Bronchial epithelial cell (primary cell): ENCODE measurements at regions not wholly inside any gene's neighbourhood (a gene's known extent, or its start where the extent isn't known, plus 50 kb on each side); places are given as distances from the start of the nearest gene placed in this dataset.
"Not testable (repeated sequence)": the region's sequence is repeated elsewhere in the genome, so short reads cannot be mapped to it uniquely, and the experiment has no call there.

Experiments used
- DNase-seq: peaks from one replicate; pipeline ENCODE4 v3.0.0-alpha.2; 2010; ENCODE audit warnings: low read depth
- FAIRE-seq: peaks from 2 replicates; lab custom pipeline; 2011; peaks lifted over from hg19 to GRCh38; lab: Jason Lieb, UNC
- H3K27me3 ChIP-seq: 2 replicates; pipeline ENCODE4 v1.5.1; 2011; ENCODE audit warnings: low read length; ENCODE audit not compliant: control insufficient read depth, insufficient read depth
- H3K36me3 ChIP-seq: 2 replicates; pipeline ENCODE4 v1.5.1; 2011; ENCODE audit warnings: low read length; ENCODE audit not compliant: control insufficient read depth, insufficient read depth
- H3K4me3 ChIP-seq: 2 replicates; pipeline ENCODE4 v1.5.1; 2011; ENCODE audit warnings: mild to moderate bottlenecking, low read depth, low read length, control low read depth
- TF ChIP-seq, protein P1 (sequence below): IDR thresholded peaks from 2 replicates; pipeline ENCODE4 v1.5.1; 2011; ENCODE audit warnings: mild to moderate bottlenecking, moderate library complexity, low read length, control low read depth, inconsistent platforms; ENCODE audit not compliant: insufficient read depth, severe bottlenecking

DNA sequence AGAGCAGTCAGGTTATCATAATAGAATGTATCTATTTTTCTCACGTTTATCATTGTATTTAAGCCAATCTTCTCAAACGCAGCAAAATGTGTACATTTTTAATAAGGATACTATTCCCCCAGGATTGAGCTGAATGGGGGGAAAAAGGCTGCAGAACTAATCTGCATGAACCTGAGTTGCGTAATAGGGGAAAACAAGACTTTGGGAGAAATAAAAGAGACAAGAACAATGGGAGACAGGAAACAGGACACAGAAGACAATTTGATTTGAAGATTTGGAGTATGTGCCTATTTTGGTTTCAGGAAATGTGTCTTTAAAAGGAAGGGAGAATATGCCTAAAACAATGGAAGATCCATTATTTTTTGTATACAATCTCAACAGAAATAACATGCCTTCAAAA lies 844.5 kb downstream of the DIAPH3 start:
- Histone ChIP-seq H3K4me3 (no peak overlapping the region), H3K36me3 (no peaks in the 10 kb centered on the region), H3K27me3 (no peaks in the 10 kb centered on the region)
- FAIRE-seq = no peak
- no peak for DNase-seq
- TF ChIP-seq, protein P1, sequence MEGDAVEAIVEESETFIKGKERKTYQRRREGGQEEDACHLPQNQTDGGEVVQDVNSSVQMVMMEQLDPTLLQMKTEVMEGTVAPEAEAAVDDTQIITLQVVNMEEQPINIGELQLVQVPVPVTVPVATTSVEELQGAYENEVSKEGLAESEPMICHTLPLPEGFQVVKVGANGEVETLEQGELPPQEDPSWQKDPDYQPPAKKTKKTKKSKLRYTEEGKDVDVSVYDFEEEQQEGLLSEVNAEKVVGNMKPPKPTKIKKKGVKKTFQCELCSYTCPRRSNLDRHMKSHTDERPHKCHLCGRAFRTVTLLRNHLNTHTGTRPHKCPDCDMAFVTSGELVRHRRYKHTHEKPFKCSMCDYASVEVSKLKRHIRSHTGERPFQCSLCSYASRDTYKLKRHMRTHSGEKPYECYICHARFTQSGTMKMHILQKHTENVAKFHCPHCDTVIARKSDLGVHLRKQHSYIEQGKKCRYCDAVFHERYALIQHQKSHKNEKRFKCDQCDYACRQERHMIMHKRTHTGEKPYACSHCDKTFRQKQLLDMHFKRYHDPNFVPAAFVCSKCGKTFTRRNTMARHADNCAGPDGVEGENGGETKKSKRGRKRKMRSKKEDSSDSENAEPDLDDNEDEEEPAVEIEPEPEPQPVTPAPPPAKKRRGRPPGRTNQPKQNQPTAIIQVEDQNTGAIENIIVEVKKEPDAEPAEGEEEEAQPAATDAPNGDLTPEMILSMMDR = no peak

DNA sequence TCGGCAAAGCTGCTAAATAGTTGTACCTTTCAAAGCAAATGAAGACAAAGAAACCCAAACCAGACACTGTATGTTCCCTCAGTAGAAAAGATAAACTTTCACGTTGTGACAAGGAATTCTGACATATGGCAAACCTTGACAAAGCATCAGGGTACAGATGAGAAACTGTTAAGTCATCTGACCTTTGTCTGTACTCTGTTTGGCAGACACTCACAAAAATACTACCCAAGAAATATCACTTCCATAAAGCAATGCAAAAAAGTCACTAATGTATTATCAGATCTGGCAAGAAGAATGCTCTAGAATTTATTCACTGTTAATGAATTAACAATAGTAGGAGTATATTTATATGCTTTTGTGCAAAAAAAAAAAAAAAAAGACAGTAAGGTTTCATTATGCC lies 843.7 kb downstream of the DIAPH3 start:
- FAIRE-seq (no peak), DNase-seq (no peak)
- Histone ChIP-seq H3K36me3 (no peaks in the 10 kb centered on the region), H3K27me3 (no peaks in the 10 kb centered on the region), H3K4me3 (no peak overlapping the region)
- TF ChIP-seq, protein P1 = no peak

DNA sequence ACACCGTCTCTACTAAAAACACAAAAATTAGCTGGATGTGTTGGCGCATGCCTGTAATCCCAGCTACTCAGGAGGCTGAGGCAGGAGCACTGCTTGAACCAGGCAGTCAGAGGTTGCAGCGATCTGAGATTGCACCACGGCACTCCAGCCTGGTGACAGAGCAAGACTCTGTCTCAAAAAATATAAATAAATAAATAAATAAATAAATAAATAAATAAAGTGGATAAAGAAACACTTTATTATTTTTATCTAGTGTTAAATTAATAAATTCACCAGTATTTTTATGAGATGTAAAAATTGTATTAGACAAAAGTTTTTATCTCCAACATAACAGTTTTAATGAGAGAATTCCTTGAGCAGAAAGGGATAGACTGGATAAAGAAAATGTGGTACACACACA lies 839.3 kb downstream of the DIAPH3 start:
- FAIRE-seq, H3K27me3 ChIP-seq, DNase-seq, H3K4me3 ChIP-seq, H3K36me3 ChIP-seq: not testable (repeated sequence)

DNA sequence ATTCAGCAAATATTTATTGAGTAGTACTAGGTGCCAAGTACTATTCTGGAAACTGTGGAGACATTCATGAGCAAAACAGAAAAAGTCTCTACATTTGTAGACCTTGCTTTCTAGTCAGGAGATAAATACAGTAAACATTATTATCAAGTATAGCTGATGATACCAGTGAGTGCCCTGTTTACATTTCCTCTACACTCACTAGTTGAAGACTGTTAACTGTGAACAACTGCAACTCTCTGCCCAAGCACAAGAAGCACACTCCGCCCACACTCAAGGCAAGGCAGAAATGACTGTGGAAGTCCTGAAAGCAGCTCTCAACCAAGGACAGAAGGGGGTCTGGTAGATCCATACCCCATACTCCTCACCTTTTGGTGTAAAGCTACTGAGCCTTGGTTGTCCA lies 837.0 kb downstream of the DIAPH3 start:
- H3K4me3 ChIP-seq = no peak overlapping the region
- TF ChIP-seq, protein P1 = no peak
- no peaks in the 10 kb centered on the region for H3K36me3 ChIP-seq
- FAIRE-seq (no peak), DNase-seq (no peak)
- no peaks in the 10 kb centered on the region for H3K27me3 ChIP-seq

- Histone ChIP-seq H3K27me3 (no peaks in the 10 kb centered on the region), H3K36me3 (no peaks in the 10 kb centered on the region), H3K4me3 (no peak overlapping the region)
- DNase-seq (no peak), FAIRE-seq (no peak)
- TF ChIP-seq, protein P1 = no peak
Measured at GRCh38 chr13:59330764-59331163, 833.0 kb downstream of the DIAPH3 start.

DNA sequence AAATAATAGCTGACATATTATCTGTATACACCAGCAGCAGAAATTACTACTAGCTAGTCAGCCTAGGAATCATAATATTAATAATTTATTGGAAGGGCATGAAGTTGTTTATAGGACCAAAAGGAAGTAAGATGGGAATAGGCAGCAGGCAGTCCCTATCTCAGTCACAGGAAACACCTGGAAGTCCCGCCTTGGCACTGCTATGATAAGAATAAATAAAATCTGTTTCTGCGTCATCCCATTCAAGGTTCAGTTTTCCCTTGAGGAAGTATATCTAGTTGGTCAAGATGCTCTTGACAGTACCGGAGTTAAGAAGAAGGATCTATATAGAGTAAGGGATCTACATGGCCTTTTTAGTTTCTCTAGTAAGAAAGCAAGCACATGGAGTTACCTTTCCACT lies 830.8 kb downstream of the DIAPH3 start:
- no peaks in the 10 kb centered on the region for H3K36me3 ChIP-seq
- DNase-seq = no peak
- no peak overlapping the region for H3K4me3 ChIP-seq
- FAIRE-seq = no peak
- TF ChIP-seq, protein P1 = no peak
- H3K27me3 ChIP-seq = no peaks in the 10 kb centered on the region
